ENCODE measurements at regions not wholly inside any gene's neighbourhood (a gene's known extent, or its start where the extent isn't known, plus 50 kb on each side); places are given as distances from the start of the nearest gene placed in this dataset.

GRCh38 chr4:13142726-13143125 lies 341.4 kb downstream of the RAB28 start:
- Histone ChIP-seq H3K27ac (ENCODE audit: low read depth, low read length) (no peak overlapping the region), H3K4me2 (ENCODE audit: low read length) (no peak overlapping the region), H4K20me1 (ENCODE audit: insufficient read depth) (no peaks in the 10 kb centered on the region), H3K9ac (ENCODE audit: low read length) (no peak overlapping the region), H3K9me2 (ENCODE audit: insufficient read depth) (no peaks in the 10 kb centered on the region), H3K9me3 (ENCODE audit: control insufficient read depth in 1 of 2, insufficient read depth in 1 of 2, low read depth in 1 of 2, low read length in 2 of 2) (no peaks in the 10 kb centered on the region), H3K4me1 (ENCODE audit: control insufficient read depth in 1 of 2, insufficient read depth in 2 of 2, low read length in 2 of 2) (no peaks in the 10 kb centered on the region), H2AFZ (ENCODE audit: low read depth, low read length, poor library complexity, severe bottlenecking) (no peak overlapping the region), H3K27me3 (ENCODE audit: insufficient read depth, low read length) (no peaks in the 10 kb centered on the region), H3K79me2 (ENCODE audit: insufficient read depth, low read length) (no peaks in the 10 kb centered on the region), H3K36me3 (ENCODE audit: control insufficient read depth in 1 of 2, insufficient read depth in 2 of 2, low read length in 2 of 2) (no peaks in the 10 kb centered on the region), H3K4me3 (replicated peaks in 1 of 2; ENCODE audit: low read depth in 1 of 2, low read length in 2 of 2) (no peak overlapping the region)
- ChIA-PET RAD21 (ENCODE audit: low non-redundant PET in 1 of 2, low total read pairs in 2 of 2, uncharacterized antibody in 2 of 2, unreplicated experiment in 2 of 2) (no interaction called here), POLR2A (no interaction called here), CTCF (no interaction called here)
- ATAC-seq (no peak), DNase-seq (ENCODE audit: low read depth, low spot score) (no peak)
- intact Hi-C loops (cut with micrococcal nuclease), result no loop called here
- BruUV-seq (replicated peaks), result no TSS peak
- no peak for TF ChIP-seq TCF7L2 (IDR thresholded peaks at IDR 0.05; ENCODE audit: borderline replicate concordance, extremely low read depth, insufficient read depth, insufficient read length)
- no peak for TF ChIP-seq FOSL1 (IDR thresholded peaks at IDR 0.05; ENCODE audit: low read depth)
- no peak for TF ChIP-seq YY1 (IDR thresholded peaks at IDR 0.05; ENCODE audit: extremely low read depth, insufficient replicate concordance, low read depth, low read length)
- TF ChIP-seq POLR2AphosphoS5 (IDR thresholded peaks at IDR 0.05; ENCODE audit: low read depth, low read length), result no peak
- TF ChIP-seq, protein P1, sequence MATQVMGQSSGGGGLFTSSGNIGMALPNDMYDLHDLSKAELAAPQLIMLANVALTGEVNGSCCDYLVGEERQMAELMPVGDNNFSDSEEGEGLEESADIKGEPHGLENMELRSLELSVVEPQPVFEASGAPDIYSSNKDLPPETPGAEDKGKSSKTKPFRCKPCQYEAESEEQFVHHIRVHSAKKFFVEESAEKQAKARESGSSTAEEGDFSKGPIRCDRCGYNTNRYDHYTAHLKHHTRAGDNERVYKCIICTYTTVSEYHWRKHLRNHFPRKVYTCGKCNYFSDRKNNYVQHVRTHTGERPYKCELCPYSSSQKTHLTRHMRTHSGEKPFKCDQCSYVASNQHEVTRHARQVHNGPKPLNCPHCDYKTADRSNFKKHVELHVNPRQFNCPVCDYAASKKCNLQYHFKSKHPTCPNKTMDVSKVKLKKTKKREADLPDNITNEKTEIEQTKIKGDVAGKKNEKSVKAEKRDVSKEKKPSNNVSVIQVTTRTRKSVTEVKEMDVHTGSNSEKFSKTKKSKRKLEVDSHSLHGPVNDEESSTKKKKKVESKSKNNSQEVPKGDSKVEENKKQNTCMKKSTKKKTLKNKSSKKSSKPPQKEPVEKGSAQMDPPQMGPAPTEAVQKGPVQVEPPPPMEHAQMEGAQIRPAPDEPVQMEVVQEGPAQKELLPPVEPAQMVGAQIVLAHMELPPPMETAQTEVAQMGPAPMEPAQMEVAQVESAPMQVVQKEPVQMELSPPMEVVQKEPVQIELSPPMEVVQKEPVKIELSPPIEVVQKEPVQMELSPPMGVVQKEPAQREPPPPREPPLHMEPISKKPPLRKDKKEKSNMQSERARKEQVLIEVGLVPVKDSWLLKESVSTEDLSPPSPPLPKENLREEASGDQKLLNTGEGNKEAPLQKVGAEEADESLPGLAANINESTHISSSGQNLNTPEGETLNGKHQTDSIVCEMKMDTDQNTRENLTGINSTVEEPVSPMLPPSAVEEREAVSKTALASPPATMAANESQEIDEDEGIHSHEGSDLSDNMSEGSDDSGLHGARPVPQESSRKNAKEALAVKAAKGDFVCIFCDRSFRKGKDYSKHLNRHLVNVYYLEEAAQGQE (IDR thresholded peaks at IDR 0.05; ENCODE audit: low read depth), result no peak
- TF ChIP-seq ELF1 (IDR thresholded peaks at IDR 0.05; ENCODE audit: borderline replicate concordance, low read depth), result no peak
- no peak for TF ChIP-seq RAD21 (IDR thresholded peaks at IDR 0.05; ENCODE audit: low read depth)
- no peak for TF ChIP-seq EZH2 (IDR thresholded peaks at IDR 0.05)
- TF ChIP-seq SRF (IDR thresholded peaks at IDR 0.05; ENCODE audit: low read depth), result no peak
- no peak for TF ChIP-seq ZFX (IDR thresholded peaks at IDR 0.05)
